ENCODE measurements at regions not wholly inside any gene's neighbourhood (a gene's known extent, or its start where the extent isn't known, plus 50 kb on each side); places are given as distances from the start of the nearest gene placed in this dataset.
A peak's percentile ranks its signal among the peaks of the same experiment; 100 is the strongest.

DNA sequence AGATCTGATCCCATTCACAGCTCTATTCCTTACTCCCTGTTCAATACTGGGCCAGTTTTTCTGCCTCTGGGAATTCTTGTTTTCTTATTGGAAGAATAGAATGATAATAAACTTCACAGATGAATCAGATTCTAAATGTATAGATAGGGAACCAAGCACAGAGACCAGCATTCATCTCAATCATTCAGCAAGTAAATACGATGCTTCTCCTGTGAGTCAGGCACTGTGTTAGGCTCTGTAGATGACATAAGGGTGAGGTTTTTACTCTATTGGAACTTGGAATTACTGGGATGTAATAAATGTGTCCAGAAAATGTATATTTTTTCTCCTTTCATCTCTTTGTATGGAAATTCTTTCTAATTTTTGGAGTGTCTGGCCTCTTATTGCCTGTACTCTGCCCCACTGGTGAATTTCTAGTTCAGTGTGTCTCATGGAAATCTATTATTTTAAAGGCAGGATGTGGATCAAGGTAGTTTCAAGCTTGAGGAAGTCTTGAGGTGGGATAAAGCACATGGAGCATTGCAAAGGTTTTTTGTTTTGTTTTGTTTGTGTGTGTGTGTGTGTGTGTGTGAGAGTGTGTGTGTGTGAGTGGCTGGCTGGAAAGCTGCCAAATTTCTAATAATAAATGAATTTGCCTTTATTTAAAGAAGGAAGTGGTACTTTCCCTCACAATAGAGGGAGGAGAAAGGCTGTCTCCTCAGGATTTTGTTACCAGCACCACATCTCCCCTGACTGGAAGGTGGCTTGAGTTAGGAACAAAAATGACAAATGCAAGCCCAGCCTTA, 117.9 kb upstream of the HS3ST1 start:
- DNase-seq, result no peak
- ATAC-seq, result no peak
- intact Hi-C loops (cut with micrococcal nuclease), result no loop called here

DNA sequence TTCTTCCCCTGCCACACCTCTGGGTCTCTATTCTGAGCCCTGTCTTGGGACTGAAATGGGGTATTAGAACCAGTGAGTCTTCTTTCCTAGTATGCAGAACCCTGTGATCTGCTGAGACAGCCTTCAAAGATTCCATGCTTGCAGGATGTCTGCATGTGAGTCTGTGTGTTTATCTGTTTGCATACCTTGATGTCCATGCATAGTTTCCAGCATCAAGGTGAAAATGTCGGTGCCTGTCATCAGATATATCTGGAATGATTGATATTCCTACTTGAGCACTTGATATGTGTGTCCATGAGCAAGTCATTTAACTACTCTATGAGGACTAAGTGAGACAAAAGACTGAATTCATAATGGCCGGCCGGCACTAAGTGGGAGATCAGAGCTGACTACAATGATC, 117.0 kb upstream of the HS3ST1 start:
- DNase-seq, result no peak
- intact Hi-C loops (cut with micrococcal nuclease), result no loop called here
- no peak for ATAC-seq

GRCh38 chr4:11544211-11544610, 115.5 kb upstream of the HS3ST1 start:
- ATAC-seq (no peak), DNase-seq (no peak)
- intact Hi-C loops (cut with micrococcal nuclease), result no loop called here

GRCh38 chr4:11543706-11544105, 115.0 kb upstream of the HS3ST1 start:
- ATAC-seq, result peak; percentile 38
- intact Hi-C loops (cut with micrococcal nuclease), result no loop called here
- no peak for DNase-seq

DNA sequence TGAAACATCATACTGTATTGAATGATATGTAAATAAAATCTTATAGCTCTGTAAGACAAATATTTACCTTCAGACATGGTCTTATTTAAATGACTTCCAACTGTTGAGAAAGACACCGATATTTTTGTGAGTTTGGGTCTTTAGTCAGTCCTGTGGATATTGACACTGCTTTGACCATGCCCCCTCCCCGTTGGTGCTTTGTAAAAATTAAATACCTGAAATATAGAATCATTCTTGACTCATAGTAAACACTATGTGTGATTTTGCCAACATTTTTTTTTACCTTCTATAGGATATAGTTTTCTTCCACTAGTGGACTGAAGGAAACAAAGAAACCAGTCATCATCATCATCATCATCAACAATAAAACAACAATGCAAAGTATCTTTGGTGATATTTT, 114.3 kb upstream of the HS3ST1 start:
- DNase-seq, result no peak
- no peak for ATAC-seq
- intact Hi-C loops (cut with micrococcal nuclease), result no loop called here

- ATAC-seq (no peak), DNase-seq (no peak)
- intact Hi-C loops (cut with micrococcal nuclease), result no loop called here
Observed at GRCh38 chr4:11537846-11538245, 109.2 kb upstream of the HS3ST1 start.

DNA sequence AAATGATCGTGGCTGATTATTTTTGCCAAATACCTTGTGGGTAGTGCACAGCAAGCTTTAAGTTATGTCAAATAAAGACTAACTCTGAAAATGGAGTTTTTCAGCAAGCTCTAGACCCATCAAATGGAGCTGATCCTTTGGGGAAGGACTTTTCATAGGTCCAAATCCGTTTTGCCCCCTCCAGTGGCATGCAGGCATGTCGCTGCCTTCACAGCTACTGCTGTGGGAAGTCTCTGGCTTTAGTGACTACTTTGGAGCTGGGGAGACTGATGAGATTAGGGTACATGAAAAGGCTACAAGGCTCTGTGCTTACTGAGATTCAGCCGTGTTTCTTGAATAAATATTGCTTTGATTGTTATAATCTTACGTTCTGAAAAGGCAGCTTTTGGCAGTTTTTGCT, 106.6 kb upstream of the HS3ST1 start:
- ATAC-seq (no peak), DNase-seq (no peak)
- intact Hi-C loops (cut with micrococcal nuclease), result no loop called here

DNA sequence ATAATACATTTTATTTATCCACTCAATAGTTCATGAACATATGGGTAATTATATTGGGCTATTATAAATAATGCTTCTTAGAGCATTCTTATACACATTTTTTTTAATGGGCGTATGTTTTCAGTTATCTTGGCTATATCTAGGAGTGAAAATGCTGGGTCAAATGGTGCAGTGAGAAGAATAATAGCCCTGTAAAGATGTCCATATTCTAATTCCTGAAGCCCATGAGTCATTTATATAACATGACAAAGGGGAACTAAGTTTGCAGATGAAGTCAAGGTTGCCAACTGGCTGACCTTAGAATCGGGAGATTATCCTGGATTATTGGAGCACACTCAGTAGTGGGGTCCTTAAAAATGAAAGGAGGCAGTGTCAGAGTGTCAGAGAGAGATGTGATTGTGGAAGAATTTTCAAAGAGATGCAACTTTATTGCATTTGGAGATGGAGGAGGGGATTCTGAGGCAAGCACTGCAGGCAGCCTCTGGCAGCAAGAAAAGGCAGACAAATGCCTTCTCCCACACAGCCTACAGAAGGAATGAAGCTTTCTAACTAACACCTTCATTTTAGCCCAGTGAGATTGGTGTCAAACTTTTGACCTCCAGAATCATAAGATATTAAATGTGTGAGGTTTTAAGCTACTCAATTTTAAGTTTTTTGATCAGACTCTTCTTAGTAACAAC, 106.1 kb upstream of the HS3ST1 start:
- no peak for ATAC-seq
- no peak for DNase-seq
- intact Hi-C loops (cut with micrococcal nuclease), result no loop called here

GRCh38 chr4:11532138-11532537, 103.4 kb upstream of the HS3ST1 start:
- no peak for ATAC-seq
- intact Hi-C loops (cut with micrococcal nuclease), result no loop called here
- DNase-seq, result no peak

GRCh38 chr4:11529625-11530201, 101.0 kb upstream of the HS3ST1 start:
- ATAC-seq (peak; percentile 48), DNase-seq (no peak)
- intact Hi-C loops (cut with micrococcal nuclease), result no loop called here

DNA sequence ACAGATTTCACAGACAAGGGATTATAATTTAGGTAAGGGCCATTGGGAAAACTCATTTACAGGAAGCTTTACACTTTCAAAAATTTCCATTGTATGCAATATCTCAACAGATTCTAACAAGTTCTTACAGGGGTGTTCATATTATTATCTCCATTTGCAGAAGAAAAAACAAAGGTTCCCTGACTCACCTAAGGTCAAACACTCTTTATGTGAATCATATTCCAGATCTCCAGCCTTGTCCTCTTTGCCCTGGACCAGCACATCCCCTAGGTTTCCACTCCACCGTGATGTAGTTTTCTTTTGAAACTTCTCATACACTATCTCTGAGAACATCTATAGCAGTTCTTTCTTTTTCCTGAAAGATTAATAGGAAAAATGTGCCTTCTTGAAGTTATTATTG, 96.4 kb upstream of the HS3ST1 start:
- no peak for ATAC-seq
- intact Hi-C loops (cut with micrococcal nuclease), result no loop called here
- DNase-seq, result no peak

GRCh38 chr4:11518754-11519153, 90.1 kb upstream of the HS3ST1 start:
- DNase-seq (no peak), ATAC-seq (no peak)
- intact Hi-C loops (cut with micrococcal nuclease), result no loop called here

- no peak for DNase-seq
- intact Hi-C loops (cut with micrococcal nuclease), result no loop called here
- no peak for ATAC-seq
Observed at GRCh38 chr4:11514779-11515419, 86.2 kb upstream of the HS3ST1 start.

GRCh38 chr4:11514003-11514402, 85.3 kb upstream of the HS3ST1 start:
- intact Hi-C loops (cut with micrococcal nuclease), result no loop called here
- no peak for DNase-seq
- ATAC-seq, result no peak

- intact Hi-C loops (cut with micrococcal nuclease), result no loop called here
- ATAC-seq (no peak), DNase-seq (no peak)
Observed at GRCh38 chr4:11512871-11513270, 84.2 kb upstream of the HS3ST1 start.

DNA sequence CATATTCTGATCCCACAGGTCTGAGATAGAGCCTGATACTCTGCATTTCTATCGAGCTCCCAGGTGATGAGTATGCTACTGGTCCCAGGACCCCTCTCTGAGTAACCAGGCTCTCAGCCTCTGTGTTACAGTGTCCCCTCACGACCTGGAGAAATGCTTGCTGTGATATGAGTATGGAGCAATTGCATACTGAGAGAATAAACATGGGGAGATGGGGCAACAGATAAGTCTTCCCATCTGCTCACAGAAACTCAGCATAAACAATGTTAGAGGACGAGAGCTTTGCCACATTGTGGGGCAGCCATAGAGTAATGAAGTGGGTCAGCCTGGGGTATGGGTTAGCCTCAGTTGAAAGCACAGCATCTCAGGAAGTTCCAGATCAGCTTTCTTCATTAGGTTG, 82.6 kb upstream of the HS3ST1 start:
- ATAC-seq (no peak), DNase-seq (no peak)
- intact Hi-C loops (cut with micrococcal nuclease), result no loop called here

GRCh38 chr4:11507920-11508319, 79.2 kb upstream of the HS3ST1 start:
- intact Hi-C loops (cut with micrococcal nuclease), result no loop called here
- DNase-seq (peak; percentile 30), ATAC-seq (no peak)

GRCh38 chr4:11506194-11506593, 77.5 kb upstream of the HS3ST1 start:
- ATAC-seq (no peak), DNase-seq (no peak)
- intact Hi-C loops (cut with micrococcal nuclease), result no loop called here

- ATAC-seq, result no peak
- intact Hi-C loops (cut with micrococcal nuclease), result no loop called here
- DNase-seq, result no peak
Observed at GRCh38 chr4:11505221-11505971, 76.7 kb upstream of the HS3ST1 start.

GRCh38 chr4:11503166-11503565, 74.5 kb upstream of the HS3ST1 start:
- ATAC-seq, result peak; percentile 100
- peak; percentile 78 for DNase-seq
- intact Hi-C loops (cut with micrococcal nuclease), result no loop called here
